NCI-H146 (cell line): ENCODE measurements at regions not wholly inside any gene's neighbourhood (a gene's known extent, or its start where the extent isn't known, plus 50 kb on each side); places are given as distances from the start of the nearest gene placed in this dataset.
"Not testable (repeated sequence)": the region's sequence is repeated elsewhere in the genome, so short reads cannot be mapped to it uniquely, and the experiment has no call there.

ENCODE experiments used
- DNase-seq: peaks from one replicate; lab custom pipeline; 2025; lab: John Stamatoyannopoulos, UW

DNA sequence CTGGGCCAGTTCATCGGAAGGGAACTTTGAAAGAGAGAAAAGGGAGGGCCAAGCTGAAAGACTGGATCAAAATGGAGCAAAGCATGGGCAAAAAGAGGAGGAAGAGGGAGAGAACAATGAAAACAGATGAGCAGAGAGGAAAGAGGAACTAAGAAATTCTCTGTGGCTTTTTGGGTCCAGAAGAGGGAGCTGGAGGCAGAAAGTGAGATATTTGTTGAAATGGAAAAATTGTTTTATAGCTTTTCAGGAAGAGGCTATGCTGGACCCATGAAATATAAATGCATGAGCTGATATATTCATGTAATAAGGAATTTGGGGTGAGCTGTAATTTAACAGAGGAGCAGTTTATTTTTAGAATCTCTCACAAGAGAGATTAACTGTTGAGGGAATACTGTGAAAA, 457.3 kb downstream of the DMAC1 start:
- no peak for DNase-seq

DNA sequence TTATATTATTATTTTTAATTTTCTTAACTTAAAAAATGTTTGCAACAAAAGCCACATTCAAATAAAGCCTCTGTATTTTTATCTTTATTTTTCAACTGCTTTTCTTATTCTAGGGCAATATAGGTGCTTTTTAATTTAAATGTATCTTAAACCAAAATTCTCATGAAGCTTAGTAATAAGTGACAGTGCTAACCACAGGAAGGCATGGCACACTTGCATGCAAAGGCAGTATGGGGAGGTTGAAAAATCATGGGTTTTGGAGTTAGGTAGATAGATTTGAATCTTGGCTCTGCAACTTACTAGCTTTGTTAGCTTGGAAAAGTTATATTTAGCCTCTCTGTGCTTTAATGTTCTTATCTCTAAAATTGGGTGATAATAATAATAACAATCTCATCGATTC, 458.0 kb downstream of the DMAC1 start:
- no peak for DNase-seq

DNA sequence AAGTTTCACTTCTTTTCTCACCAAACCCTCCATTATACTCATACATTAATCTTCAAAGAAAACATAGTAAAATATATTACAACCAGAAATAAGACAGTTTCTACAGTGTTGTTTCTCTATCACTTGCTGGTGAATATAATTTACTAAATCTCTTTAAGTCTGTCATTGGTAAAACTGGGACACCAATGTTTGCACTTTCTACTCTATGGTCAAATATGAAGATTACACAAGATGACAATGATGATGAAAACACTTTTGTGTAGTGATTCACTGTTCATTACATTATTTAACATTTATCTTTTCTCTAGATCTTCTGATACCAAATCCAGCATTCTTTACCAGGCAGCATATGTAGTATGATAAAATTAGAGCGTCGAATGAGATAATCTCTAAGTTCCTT, 459.1 kb downstream of the DMAC1 start:
- DNase-seq = no peak

DNA sequence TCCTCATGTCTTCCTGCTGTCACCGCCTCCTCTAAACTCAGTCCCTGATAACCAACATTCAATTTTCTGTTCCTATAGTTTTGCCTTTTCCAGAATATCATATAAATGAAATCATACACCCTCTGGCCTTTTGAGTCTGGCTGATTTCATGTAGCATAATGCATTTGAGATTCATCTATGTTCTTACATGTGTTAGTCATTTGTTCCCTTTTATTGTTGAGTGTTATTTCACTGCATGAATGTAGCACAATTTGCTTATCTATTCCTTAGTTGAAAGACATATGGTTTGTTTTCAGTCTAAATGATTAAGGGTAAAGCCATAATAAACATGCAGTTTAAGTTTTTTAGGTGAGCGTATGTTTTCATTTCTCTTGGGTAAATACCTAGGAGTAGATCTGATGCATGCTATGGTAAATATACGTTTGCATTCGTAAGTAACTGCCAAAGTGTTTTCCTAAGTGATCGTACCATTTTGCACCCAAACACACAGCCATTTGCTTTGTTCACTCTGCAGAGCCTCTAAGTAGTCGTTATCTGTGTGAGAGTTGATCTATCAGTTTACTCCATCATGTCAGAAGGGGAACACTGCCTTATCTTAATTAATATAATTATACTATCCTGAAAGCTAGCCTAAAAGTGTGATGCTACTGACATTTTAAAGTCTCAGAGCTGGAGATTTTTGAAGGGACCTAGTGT, 460.8 kb downstream of the DMAC1 start:
- DNase-seq = no peak

DNA sequence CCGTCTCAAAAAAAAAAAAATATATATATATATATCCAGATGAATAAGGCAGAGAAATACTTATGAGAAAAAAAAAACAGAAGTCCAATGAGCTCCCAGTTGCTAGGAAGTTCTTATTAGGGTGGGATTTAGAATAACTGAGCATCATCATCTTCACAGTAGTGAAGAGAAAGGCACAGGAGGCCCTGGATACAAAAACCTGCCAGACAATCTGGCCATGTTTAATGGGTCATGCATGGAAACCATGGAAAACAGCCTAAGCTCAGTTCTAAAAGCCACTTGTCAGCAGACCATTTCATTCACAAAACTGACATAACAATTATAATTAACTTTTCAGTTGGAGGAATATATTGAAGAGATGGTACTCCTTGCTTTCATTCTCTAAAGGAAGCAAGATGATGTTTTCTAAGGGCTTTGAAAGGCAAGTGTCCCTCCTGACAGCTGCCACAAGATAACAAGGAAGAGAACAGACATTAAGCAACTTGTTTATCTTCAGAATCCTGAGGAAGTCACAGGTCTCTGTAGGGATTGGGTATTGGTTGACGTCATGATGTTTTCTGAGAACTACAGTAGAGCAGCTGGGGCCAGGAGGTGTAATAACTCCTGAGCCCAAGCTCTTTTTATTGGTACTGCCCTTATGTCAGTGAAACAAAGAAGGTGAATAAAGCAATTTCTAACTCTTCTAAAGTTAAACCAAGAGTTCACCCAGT, 463.1 kb downstream of the DMAC1 start:
- DNase-seq = peak; percentile 52

DNA sequence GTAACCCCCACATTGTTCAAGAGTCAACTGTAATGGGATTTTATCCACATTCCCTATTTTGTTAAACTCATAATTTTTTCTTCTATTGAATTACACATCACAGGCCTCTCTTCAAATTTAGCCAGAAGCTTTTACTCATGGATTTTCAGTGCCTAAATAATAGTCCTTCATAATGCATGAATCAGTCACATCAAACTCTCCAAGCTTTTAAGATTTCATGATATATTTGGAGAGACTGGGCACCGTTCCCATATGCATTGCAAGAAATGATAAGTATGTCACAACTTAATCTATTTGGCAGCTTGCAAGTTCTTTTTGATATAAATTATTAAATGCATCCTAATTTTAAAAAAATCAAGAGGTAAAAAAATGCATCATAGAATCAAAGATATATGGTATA, 465.9 kb downstream of the DMAC1 start:
- no peak for DNase-seq

DNA sequence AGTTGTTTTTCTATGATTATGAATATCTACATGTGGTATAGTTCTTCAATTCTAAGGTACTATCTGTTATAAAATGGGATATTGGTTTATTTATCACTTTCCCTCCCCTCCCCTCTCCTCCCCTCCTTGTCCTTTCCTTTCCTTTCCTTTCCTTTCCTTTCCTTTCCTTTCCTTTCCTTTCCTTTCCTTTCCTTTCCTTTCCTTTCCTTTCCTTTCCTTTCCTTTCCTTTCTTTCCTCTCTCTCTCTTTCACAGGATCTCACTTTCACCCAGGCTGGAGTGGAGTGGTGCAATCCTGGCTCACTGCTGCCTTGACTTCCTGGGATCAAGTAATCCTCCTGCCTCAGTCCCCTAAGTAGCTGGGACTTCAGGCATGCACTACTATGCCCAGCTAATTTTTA, 466.8 kb downstream of the DMAC1 start:
- no peak for DNase-seq

DNA sequence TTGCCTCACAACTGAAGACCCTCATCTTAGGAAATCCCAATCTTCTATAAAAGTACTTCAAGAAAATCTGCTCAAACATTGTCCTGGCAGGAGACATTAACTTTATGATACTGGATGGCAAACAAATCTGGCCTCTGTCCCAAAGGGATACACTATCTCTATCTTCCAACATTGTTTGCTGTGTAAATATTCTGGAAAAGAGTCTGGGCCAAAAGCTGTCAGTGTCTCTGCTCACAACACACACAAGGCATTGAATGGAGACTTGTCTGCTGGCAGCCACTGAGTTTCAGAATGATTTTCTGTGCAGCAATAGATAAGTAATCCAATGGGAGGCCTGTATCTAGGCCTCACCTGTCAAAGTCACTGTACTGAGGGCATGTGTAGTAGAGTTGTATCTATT, 471.1 kb downstream of the DMAC1 start:
- DNase-seq = no peak

DNA sequence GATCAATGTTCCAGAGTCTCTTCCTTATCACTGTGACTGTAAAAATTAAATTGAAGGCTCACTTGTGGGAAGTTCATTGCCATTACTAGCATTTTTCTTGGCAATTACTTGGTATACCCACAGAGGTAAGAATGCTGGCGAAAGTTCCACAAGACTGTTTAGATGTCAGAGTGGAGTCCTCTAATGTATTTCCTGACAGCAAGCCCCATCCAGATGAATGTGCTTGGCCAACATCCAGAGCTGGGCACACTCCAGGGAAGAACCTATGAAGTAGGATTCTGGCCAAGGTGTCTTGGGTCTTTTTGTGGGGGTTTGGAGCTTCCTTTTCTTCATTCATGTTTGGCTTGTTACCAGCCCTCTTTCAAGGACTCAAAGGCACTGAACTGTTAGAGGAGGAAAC, 473.6 kb downstream of the DMAC1 start:
- DNase-seq = no peak

DNA sequence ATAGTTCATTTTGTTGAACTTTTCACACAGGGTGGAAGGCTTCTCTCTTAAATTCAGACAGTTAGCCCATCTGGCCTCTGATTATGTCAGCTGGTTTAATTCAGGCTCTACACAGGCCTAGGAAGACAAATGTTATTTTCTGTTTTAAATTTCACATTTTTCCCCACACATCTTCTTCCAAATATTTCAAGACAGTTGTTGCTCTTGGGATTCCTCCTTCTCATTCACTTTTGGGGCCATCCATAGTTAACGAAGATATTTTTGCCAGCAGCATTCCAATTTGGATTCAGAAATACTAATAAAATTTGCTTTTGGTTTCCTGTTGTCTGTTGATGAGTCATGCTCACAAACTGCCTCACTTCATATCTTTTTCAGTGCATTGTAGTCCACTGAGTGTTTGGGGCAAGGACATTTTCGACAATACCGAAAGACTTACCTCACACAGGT, 475.4 kb downstream of the DMAC1 start:
- no peak for DNase-seq

DNA sequence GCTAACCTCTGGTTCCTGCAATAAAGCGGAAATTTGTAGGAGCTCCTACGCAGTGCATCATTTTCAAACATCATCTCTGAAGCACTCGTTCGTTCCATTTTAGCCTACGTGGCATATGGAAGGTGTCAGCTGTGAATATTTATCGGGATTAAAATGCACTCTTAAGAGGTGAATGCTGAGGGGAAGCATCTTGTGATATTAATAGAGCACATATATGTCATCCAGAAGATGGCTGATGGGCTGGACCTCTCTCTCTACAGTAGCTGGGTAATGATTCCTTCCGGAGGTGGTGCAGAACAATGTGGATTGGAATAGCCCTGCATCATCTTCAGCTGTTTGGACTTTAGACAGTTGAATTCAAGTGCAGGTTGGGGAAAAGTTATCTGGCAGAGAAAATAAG, 478.7 kb downstream of the DMAC1 start:
- DNase-seq = no peak

DNA sequence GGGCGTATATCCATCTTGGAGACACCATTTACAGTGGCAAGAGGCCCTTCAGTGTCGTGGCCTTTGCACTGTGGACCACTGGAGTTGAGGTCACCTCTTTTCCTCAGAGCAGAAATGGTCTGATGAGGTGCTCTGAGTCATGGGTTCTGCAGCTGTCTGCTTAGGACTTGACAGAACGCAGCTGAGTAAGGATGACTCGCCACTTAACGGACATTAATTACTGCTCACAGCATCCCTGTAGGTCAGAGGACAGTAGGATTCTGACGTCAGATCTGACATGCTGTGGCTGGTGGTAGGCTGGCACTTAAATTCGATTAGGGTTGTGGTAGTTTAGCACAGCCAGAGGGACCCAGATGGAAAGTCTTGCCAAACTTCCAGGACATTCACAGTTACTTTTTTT, 479.4 kb downstream of the DMAC1 start:
- DNase-seq = peak; percentile 84

DNA sequence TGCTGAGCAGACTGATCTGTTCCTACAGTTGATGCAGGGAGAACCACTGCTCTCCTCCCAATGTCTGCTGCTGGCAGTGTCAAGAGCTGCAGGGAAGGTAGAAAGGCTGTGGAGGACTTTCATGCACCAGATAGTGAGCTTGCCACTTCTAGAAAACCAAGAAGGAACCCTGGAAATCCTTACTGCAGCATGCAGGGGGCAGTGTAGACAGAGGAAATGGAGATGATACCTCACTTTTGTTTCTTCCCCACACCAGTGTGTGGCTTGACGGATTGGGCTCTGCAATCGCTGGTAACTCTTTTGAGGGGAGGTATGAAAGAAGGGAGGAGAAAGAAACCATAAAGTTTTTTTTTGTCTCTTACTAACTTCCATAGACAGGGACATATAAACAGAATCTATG, 480.7 kb downstream of the DMAC1 start:
- no peak for DNase-seq

DNA sequence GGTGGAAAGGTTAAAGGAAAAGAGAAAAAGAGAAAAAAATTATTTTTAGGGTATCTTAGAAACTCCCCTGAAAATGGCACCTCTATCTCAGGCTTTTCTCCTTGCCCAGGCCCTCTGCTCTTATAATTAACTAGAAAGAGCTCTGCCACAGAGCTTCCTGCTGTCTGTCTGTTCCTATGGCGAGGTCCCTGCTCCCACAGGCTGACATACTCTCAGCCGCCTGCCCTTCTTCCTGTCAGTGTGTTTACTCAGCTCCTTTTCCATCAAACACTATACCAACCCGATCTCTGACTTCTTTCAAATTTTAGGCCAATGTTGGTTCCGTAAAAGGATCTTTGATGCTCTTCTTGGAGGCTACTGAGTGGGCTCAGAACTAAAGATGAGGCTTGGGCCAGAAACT, 482.6 kb downstream of the DMAC1 start:
- peak; percentile 59 for DNase-seq

DNA sequence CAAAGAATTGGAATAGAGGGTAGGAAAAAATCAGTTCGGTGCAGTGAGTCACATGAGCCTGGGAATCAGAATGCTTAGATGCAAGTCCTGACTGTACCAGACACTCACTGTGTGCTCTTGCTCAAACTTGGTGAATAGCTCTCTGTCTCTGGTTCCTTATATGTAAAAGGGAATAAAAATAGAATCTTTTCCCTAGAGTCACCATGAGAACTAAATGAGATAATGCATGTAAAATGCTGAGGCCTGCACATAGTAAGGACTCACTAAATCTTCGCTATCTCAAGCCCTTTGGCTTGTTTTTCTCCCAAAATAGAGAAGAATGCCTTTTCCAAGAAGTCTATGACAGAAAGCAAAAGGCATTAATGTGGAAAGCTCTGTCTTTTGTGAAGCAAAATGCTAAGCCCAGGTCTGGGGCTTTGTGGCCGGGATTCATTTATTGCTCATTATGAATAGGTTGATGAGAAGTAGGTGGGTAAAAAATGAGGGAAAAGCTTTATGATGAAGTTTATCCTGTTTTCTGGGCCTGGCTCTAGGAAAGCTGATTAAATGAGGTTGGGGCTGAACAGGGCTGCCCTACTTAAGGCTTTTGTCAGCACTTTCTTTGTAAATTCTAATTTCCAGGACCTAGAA, 483.3 kb downstream of the DMAC1 start:
- no peak for DNase-seq

DNA sequence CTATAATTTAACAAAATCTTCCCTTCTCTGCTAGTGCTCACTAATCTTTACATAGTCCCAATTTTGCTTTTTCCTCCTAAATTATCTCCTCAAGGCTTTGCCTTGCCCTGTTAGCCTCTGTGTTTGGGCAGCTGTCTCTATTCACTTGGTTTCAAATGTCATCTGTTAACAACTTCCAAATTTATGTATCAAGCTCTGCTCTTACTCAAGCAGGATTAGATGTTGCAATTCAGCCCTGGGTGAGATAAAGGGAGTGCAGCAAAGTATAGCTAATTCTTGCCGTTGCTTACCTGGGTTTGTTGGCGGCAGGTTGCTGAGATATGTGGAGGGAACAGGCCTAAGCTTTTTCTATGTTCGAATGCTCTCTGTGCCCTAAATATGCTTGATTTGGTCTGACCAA, 483.8 kb downstream of the DMAC1 start:
- peak; percentile 71 for DNase-seq

DNA sequence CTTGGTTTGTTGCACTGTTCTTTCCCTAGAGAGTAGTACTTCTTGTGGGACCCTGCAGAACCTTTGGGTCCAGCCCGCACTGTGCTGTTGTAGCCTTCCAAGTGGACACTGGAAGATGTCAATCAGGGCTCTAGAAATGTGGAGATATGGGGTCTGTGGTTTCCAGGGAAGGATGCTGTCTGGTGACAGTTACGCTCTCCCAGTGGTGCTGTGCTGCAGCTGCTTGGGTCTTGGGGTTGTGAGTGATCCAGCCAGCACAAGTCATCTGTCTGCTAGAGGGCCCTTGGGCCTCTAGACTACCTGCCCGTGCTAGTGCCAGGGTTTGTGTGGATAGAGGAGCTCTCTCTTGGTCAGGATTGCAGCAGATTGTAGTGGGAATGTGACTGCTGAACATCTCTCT, 484.5 kb downstream of the DMAC1 start:
- peak; percentile 24 for DNase-seq

DNA sequence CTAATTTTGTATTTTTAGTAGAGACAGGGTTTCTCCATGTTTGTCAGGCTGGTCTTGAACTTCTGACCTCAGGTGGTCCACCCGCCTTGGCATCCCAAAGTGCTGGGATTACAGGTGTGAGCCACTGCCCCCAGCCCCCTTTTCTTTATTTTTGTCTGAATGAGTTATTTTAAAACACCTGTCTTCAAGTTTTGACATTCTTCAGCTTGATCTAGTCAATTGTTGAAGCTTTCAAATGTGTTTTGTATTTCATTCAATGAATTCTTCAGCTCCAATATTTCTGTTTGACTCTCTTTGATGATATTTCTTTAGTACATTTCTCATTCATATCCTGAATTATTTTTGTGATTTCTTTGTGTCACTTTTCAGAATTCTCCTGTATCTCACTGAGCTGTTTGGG, 486.2 kb downstream of the DMAC1 start:
- DNase-seq = no peak

DNA sequence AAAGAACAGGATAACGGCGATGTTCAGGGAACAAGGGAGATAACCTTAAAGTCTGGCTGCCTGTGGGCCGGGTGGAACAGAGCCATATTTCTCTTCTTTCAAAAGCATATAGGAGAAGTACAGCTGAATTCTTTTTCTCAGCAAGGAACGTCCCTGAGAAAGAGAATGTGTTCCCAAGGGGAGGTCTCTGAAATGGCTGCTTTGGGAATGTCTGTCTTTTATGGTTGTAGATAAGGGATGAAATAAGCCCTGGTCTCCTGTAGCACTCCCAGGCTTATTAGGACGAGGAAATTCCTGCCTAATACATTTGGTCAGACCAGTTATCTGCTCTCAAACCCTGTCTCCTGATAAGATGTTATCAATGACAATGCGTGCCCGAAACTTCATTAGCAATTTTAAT, 490.5 kb downstream of the DMAC1 start:
- not testable (repeated sequence) for DNase-seq

DNA sequence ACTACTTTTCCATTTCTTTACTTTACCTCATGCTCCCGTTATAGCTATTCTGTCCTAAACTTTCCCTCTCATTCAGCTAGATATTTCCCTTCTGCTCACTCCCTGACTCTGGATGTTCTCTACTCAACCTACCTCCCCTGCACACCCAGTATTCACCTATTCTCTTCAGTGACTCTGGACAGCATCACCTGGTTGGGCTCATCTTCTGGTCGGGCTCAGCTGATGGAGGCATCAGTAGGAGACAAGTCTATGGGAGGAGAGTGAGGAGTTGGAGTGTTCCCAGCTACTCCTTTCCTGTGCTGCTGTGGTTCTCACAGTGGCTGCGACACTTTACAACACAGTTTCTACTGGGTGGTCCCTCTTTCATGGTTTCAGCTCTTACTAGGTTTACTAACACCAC, 493.9 kb downstream of the DMAC1 start:
- no peak for DNase-seq

DNA sequence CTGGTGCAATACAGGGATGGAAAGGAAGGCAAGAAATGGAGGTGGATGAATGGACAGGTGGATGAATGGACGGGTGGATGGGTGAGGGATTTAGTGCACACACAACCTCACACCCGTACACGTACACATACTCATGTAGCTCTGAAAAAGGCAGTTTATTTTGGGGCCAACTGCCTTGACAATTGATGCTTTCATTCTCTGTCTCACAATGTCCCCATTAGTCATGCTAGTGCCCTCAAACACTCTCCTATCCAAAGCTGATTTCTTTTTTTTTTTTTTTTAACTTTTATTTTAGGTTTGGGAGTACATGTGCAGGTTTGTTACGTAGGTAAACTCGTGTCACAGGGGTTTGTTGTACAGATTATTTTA, 495.0 kb downstream of the DMAC1 start:
- no peak for DNase-seq

DNA sequence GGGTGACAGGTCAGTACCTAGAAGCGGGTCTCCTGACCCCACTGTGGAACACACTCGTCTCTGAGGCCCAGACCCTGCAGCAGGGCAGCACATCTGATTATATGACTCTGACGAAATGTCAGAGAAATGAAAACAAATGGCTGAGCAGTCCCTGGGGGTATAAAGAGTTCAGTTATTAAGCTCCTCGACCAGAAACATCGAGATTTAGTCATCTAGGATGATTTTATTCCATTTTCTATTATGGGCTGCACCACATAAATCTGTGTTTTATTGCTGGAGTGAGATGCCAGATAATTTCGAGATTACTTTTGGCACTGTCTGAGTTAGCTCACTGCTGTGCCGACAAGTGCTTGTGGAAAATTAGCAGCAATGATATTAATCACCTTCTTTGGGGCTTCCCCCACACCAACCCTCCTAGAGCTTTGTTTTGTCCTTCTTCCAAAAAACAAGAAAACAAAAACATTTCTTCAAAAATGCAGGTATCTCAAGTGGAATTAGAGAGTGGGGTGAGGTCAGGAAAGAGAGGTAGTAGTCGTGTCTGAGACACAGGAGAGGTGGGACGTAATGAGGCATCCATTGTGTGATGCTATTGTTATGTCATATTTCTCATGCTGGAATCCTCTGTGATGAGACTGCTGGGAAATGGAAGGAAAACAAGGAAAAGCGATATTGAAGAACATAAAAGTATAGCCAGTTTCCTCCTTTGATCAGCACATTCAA, 495.5 kb downstream of the DMAC1 start:
- no peak for DNase-seq

DNA sequence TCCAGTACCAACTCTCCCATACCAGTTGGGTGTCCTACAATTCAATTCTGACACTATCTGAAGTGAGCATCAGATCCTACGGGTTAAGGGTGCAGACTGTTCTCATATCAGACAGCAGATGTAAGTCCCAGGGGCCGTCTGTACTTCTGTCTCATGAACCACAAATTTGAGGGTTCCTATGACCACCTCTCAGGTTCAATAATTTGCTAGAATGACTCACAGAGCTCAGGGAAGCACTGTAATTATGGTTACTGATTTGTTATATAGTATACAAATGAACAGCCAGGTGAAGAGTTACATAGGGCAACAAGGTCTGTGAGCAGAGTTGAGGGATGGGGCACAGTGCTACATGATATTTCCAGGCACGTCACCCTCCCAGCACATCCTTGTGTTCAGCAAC, 499.1 kb downstream of the DMAC1 start:
- no peak for DNase-seq
